ENCODE measurements at regions not wholly inside any gene's neighbourhood (a gene's known extent, or its start where the extent isn't known, plus 50 kb on each side); places are given as distances from the start of the nearest gene placed in this dataset.

- Histone ChIP-seq H4K91ac (ENCODE audit: low read depth, low read length, poor library complexity) (no peak overlapping the region), H3K4me3 (ENCODE audit: low read length in 2 of 2) (no peak overlapping the region), H2BK120ac (ENCODE audit: low read depth, low read length) (no peak overlapping the region), H3K27me3 (ENCODE audit: control insufficient read depth in 3 of 3, insufficient read depth in 3 of 3, low read depth in 1 of 3, low read length in 3 of 3) (no peaks in the 10 kb centered on the region), H2AK5ac (ENCODE audit: low read depth, low read length) (no peak overlapping the region), H2AFZ (ENCODE audit: low read length) (no peak overlapping the region), H3K79me1 (ENCODE audit: low read depth, low read length) (no peaks in the 10 kb centered on the region), H3K4ac (ENCODE audit: low read length) (no peak overlapping the region), H3K18ac (ENCODE audit: low read length) (no peak overlapping the region), H2BK5ac (ENCODE audit: low read length) (no peak overlapping the region), H3K4me2 (ENCODE audit: insufficient read depth, low read length, poor library complexity, severe bottlenecking) (no peak overlapping the region), H3K27ac (replicated peaks; ENCODE audit: low read length) (no peak overlapping the region), H2BK15ac (ENCODE audit: low read length) (no peak overlapping the region), H3K9me3 (replicated peaks in 1 of 2; ENCODE audit: control insufficient read depth in 2 of 2, insufficient read depth in 1 of 2, low read depth in 1 of 2, low read length in 2 of 2) (no peaks in the 10 kb centered on the region), H3K4me1 (ENCODE audit: control insufficient read depth in 2 of 2, insufficient read depth in 1 of 2, low read depth in 1 of 2, low read length in 2 of 2) (no peaks in the 10 kb centered on the region), H2BK12ac (ENCODE audit: low read length) (no peak overlapping the region), H3K23ac (ENCODE audit: low read depth, low read length, poor library complexity) (no peak overlapping the region), H4K8ac (ENCODE audit: low read depth, low read length) (no peak overlapping the region), H3K14ac (ENCODE audit: low read length) (peak overlapping the region; percentile 31), H3K36me3 (replicated peaks in 1 of 2; ENCODE audit: control insufficient read depth in 2 of 2, insufficient read depth in 2 of 2, low read length in 2 of 2) (no peaks in the 10 kb centered on the region), H3K9ac (ENCODE audit: low read depth, low read length, poor library complexity) (no peak overlapping the region)
- DNase-seq (ENCODE audit: low spot score) = no peak
- WGBS, 2 donors (ENCODE audit: extremely low coverage in 2 of 2, insufficient read length in 2 of 2, insufficient replicate concordance in 1 of 2) = no CpG with 5 or more reads among the region's 27 CpGs
These were observed 1044.2 kb downstream of the AGBL1 start for GRCh38 chr15:87123676-87124382.

GRCh38 chr15:87121336-87121735, 1041.7 kb downstream of the AGBL1 start:
- Histone ChIP-seq H3K4me2 (ENCODE audit: insufficient read depth, low read length, poor library complexity, severe bottlenecking) (no peak overlapping the region), H3K4me3 (ENCODE audit: low read length in 2 of 2) (no peak overlapping the region), H3K79me1 (ENCODE audit: low read depth, low read length) (no peaks in the 10 kb centered on the region), H3K4me1 (ENCODE audit: control insufficient read depth in 2 of 2, insufficient read depth in 1 of 2, low read depth in 1 of 2, low read length in 2 of 2) (no peaks in the 10 kb centered on the region), H3K4ac (ENCODE audit: low read length) (no peak overlapping the region), H2AK5ac (ENCODE audit: low read depth, low read length) (no peak overlapping the region), H3K23ac (ENCODE audit: low read depth, low read length, poor library complexity) (no peak overlapping the region), H4K8ac (ENCODE audit: low read depth, low read length) (no peak overlapping the region), H2AFZ (ENCODE audit: low read length) (no peak overlapping the region), H3K18ac (ENCODE audit: low read length) (no peak overlapping the region), H3K14ac (ENCODE audit: low read length) (no peak overlapping the region), H3K27me3 (ENCODE audit: control insufficient read depth in 3 of 3, insufficient read depth in 3 of 3, low read depth in 1 of 3, low read length in 3 of 3) (no peaks in the 10 kb centered on the region), H3K36me3 (replicated peaks in 1 of 2; ENCODE audit: control insufficient read depth in 2 of 2, insufficient read depth in 2 of 2, low read length in 2 of 2) (no peaks in the 10 kb centered on the region), H2BK120ac (ENCODE audit: low read depth, low read length) (no peak overlapping the region), H3K9ac (ENCODE audit: low read depth, low read length, poor library complexity) (no peak overlapping the region), H2BK5ac (ENCODE audit: low read length) (no peak overlapping the region), H3K9me3 (replicated peaks in 1 of 2; ENCODE audit: control insufficient read depth in 2 of 2, insufficient read depth in 1 of 2, low read depth in 1 of 2, low read length in 2 of 2) (no peaks in the 10 kb centered on the region), H2BK15ac (ENCODE audit: low read length) (no peak overlapping the region), H2BK12ac (ENCODE audit: low read length) (no peak overlapping the region), H3K27ac (replicated peaks; ENCODE audit: low read length) (no peak overlapping the region), H4K91ac (ENCODE audit: low read depth, low read length, poor library complexity) (no peak overlapping the region)
- no CpG with 5 or more reads among the region's 2 CpGs for WGBS, 2 donors (ENCODE audit: extremely low coverage in 2 of 2, insufficient read length in 2 of 2, insufficient replicate concordance in 1 of 2)
- DNase-seq (ENCODE audit: low spot score) = no peak

- DNase-seq (ENCODE audit: low spot score) = no peak
- Histone ChIP-seq H3K14ac (ENCODE audit: low read length) (no peak overlapping the region), H3K4me2 (ENCODE audit: insufficient read depth, low read length, poor library complexity, severe bottlenecking) (no peak overlapping the region), H3K79me1 (ENCODE audit: low read depth, low read length) (no peaks in the 10 kb centered on the region), H3K36me3 (replicated peaks in 1 of 2; ENCODE audit: control insufficient read depth in 2 of 2, insufficient read depth in 2 of 2, low read length in 2 of 2) (no peaks in the 10 kb centered on the region), H2BK5ac (ENCODE audit: low read length) (no peak overlapping the region), H3K23ac (ENCODE audit: low read depth, low read length, poor library complexity) (no peak overlapping the region), H3K9me3 (replicated peaks in 1 of 2; ENCODE audit: control insufficient read depth in 2 of 2, insufficient read depth in 1 of 2, low read depth in 1 of 2, low read length in 2 of 2) (no peaks in the 10 kb centered on the region), H2BK15ac (ENCODE audit: low read length) (no peak overlapping the region), H3K4ac (ENCODE audit: low read length) (no peak overlapping the region), H2AFZ (ENCODE audit: low read length) (no peak overlapping the region), H3K9ac (ENCODE audit: low read depth, low read length, poor library complexity) (no peak overlapping the region), H3K4me3 (ENCODE audit: low read length in 2 of 2) (no peak overlapping the region), H3K27me3 (ENCODE audit: control insufficient read depth in 3 of 3, insufficient read depth in 3 of 3, low read depth in 1 of 3, low read length in 3 of 3) (no peaks in the 10 kb centered on the region), H2BK120ac (ENCODE audit: low read depth, low read length) (no peak overlapping the region), H3K18ac (ENCODE audit: low read length) (no peak overlapping the region), H3K27ac (replicated peaks; ENCODE audit: low read length) (no peak overlapping the region), H2AK5ac (ENCODE audit: low read depth, low read length) (no peak overlapping the region), H3K4me1 (ENCODE audit: control insufficient read depth in 2 of 2, insufficient read depth in 1 of 2, low read depth in 1 of 2, low read length in 2 of 2) (no peaks in the 10 kb centered on the region), H2BK12ac (ENCODE audit: low read length) (no peak overlapping the region), H4K8ac (ENCODE audit: low read depth, low read length) (no peak overlapping the region), H4K91ac (ENCODE audit: low read depth, low read length, poor library complexity) (no peak overlapping the region)
These were observed 1040.9 kb downstream of the AGBL1 start for GRCh38 chr15:87120555-87120954.

- no peaks in the 10 kb centered on the region for H3K27me3 ChIP-seq (ENCODE audit: control insufficient read depth in 3 of 3, insufficient read depth in 3 of 3, low read depth in 1 of 3, low read length in 3 of 3)
- WGBS, 2 donors (ENCODE audit: extremely low coverage in 2 of 2, insufficient read length in 2 of 2, insufficient replicate concordance in 1 of 2) = no CpG with 5 or more reads among the region's 4 CpGs
These were observed 1039.2 kb downstream of the AGBL1 start for GRCh38 chr15:87118846-87119245.

More at GRCh38 chr15:87118846-87119245, 1039.2 kb downstream of the AGBL1 start:
- no peak for DNase-seq (ENCODE audit: low spot score)
- H2BK15ac ChIP-seq (ENCODE audit: low read length) = no peak overlapping the region
- no peak overlapping the region for H4K91ac ChIP-seq (ENCODE audit: low read depth, low read length, poor library complexity)
- H2AFZ ChIP-seq (ENCODE audit: low read length) = no peak overlapping the region
- H3K23ac ChIP-seq (ENCODE audit: low read depth, low read length, poor library complexity) = no peak overlapping the region
- H3K4me1 ChIP-seq (ENCODE audit: control insufficient read depth in 2 of 2, insufficient read depth in 1 of 2, low read depth in 1 of 2, low read length in 2 of 2) = no peaks in the 10 kb centered on the region
- no peak overlapping the region for H3K14ac ChIP-seq (ENCODE audit: low read length)
- H3K4me2 ChIP-seq (ENCODE audit: insufficient read depth, low read length, poor library complexity, severe bottlenecking) = no peak overlapping the region
- H3K9ac ChIP-seq (ENCODE audit: low read depth, low read length, poor library complexity) = no peak overlapping the region
- H4K8ac ChIP-seq (ENCODE audit: low read depth, low read length) = no peak overlapping the region
- H3K9me3 ChIP-seq (replicated peaks in 1 of 2; ENCODE audit: control insufficient read depth in 2 of 2, insufficient read depth in 1 of 2, low read depth in 1 of 2, low read length in 2 of 2) = no peaks in the 10 kb centered on the region
- H2BK120ac ChIP-seq (ENCODE audit: low read depth, low read length) = no peak overlapping the region
- H2BK12ac ChIP-seq (ENCODE audit: low read length) = no peak overlapping the region
- no peak overlapping the region for H2BK5ac ChIP-seq (ENCODE audit: low read length)
- no peak overlapping the region for H3K4me3 ChIP-seq (ENCODE audit: low read length in 2 of 2)
- H2AK5ac ChIP-seq (ENCODE audit: low read depth, low read length) = no peak overlapping the region
- H3K18ac ChIP-seq (ENCODE audit: low read length) = no peak overlapping the region
- H3K27ac ChIP-seq (replicated peaks; ENCODE audit: low read length) = no peak overlapping the region
- H3K4ac ChIP-seq (ENCODE audit: low read length) = no peak overlapping the region
- no peaks in the 10 kb centered on the region for H3K36me3 ChIP-seq (replicated peaks in 1 of 2; ENCODE audit: control insufficient read depth in 2 of 2, insufficient read depth in 2 of 2, low read length in 2 of 2)
- H3K79me1 ChIP-seq (ENCODE audit: low read depth, low read length) = no peaks in the 10 kb centered on the region

All from neuronal stem cell (in vitro differentiated cells).